HEK293 (cell line): ENCODE measurements at regions not wholly inside any gene's neighbourhood (a gene's known extent, or its start where the extent isn't known, plus 50 kb on each side); places are given as distances from the start of the nearest gene placed in this dataset.

Experiments
- CTCF ChIA-PET: fragments of 350-600 bp; formaldehyde crosslinking; extraction: SDS; loops from one replicate; lab custom pipeline; 2021; ENCODE audit warnings: antibody characterized with exemption; lab: Yijun Ruan, JAX
- POLR2A ChIA-PET: fragments of 300-600 bp; formaldehyde crosslinking; extraction: SDS; loops from one replicate; lab custom pipeline; 2020; ENCODE audit warnings: antibody characterized with exemption, inconsistent platforms; lab: Yijun Ruan, JAX
- H3K27ac ChIP-seq: fragments of 200-500 bp; sonication (Bioruptor generic); 2 replicates; pipeline ENCODE4 v1.5.1; 2014; ENCODE audit warnings: low read depth, low read length, control low read depth, inconsistent platforms; ENCODE audit errors: extremely low read depth
- H3K36me3 ChIP-seq, 2 experiments: fragments of 200-500 bp in 1 of 2; sonication (Bioruptor generic) in 1 of 2; 1 replicate in 1 of 2; 2 replicates in 1 of 2; pipeline ENCODE4 v1.5.1; 2014 to 2017; ENCODE audit warnings: inconsistent platforms in 2 of 2, low read length in 2 of 2; ENCODE audit not compliant: control insufficient read depth in 2 of 2, insufficient read depth in 1 of 2
- H3K4me1 ChIP-seq: fragments of 200-500 bp; sonication (Bioruptor generic); 2 replicates; pipeline ENCODE4 v1.5.1; 2014; ENCODE audit warnings: mild to moderate bottlenecking, low read length, inconsistent platforms; ENCODE audit not compliant: control insufficient read depth, insufficient read depth
- H3K4me3 ChIP-seq: 2 replicates; pipeline ENCODE4 v1.5.1; 2011; ENCODE audit warnings: low read depth, mild to moderate bottlenecking, control low read depth, low read length, moderate library complexity
- H3K9me3 ChIP-seq: fragments of 200-500 bp; sonication (Bioruptor generic); 2 replicates; pipeline ENCODE4 v1.5.1; 2014; ENCODE audit warnings: low read depth, low read length, inconsistent platforms; ENCODE audit not compliant: control insufficient read depth, insufficient read depth
- GLI4 ChIP-seq: fragments of 450-650 bp; formaldehyde crosslinking; IDR thresholded peaks from 2 replicates; pipeline ENCODE4 v1.5.1; 2016; ENCODE audit warnings: missing biosample characterization, missing genetic modification characterization
- PRDM10 ChIP-seq: fragments of 450-650 bp; formaldehyde crosslinking; IDR thresholded peaks from 2 replicates; pipeline ENCODE4 v1.5.1; 2016; ENCODE audit warnings: missing biosample characterization, missing genetic modification characterization
- ZNF26 ChIP-seq: fragments of 450-650 bp; formaldehyde crosslinking; IDR thresholded peaks from 2 replicates; pipeline ENCODE4 v1.5.1; 2016; ENCODE audit warnings: missing biosample characterization, missing genetic modification characterization
- ZNF350 ChIP-seq: fragments of 450-650 bp; formaldehyde crosslinking; IDR thresholded peaks from 2 replicates; pipeline ENCODE4 v1.5.0; 2017; ENCODE audit warnings: missing biosample characterization, mild to moderate bottlenecking, missing genetic modification characterization
- ZNF398 ChIP-seq: fragments of 450-650 bp; formaldehyde crosslinking; IDR thresholded peaks from 2 replicates; pipeline ENCODE4 v1.5.1; 2017; ENCODE audit warnings: missing biosample characterization, missing genetic modification characterization
- ZNF416 ChIP-seq: fragments of 450-650 bp; formaldehyde crosslinking; IDR thresholded peaks from 2 replicates; pipeline ENCODE4 v1.5.1; 2016; ENCODE audit warnings: missing biosample characterization, missing genetic modification characterization
- ZNF433 ChIP-seq: fragments of 450-650 bp; formaldehyde crosslinking; IDR thresholded peaks from 2 replicates; pipeline ENCODE4 v1.5.1; 2016; ENCODE audit warnings: missing biosample characterization, missing genetic modification characterization, low read depth
- ZNF449 ChIP-seq: fragments of 450-650 bp; formaldehyde crosslinking; IDR thresholded peaks from 2 replicates; pipeline ENCODE4 v1.5.1; 2017; ENCODE audit warnings: missing biosample characterization, mild to moderate bottlenecking, missing genetic modification characterization, moderate library complexity
- ZNF513 ChIP-seq: fragments of 450-650 bp; IDR thresholded peaks from 2 replicates; pipeline ENCODE4 v1.5.1; 2018; ENCODE audit warnings: missing biosample characterization, missing genetic modification characterization
- ZNF610 ChIP-seq: fragments of 450-650 bp; formaldehyde crosslinking; IDR thresholded peaks from 2 replicates; pipeline ENCODE4 v1.5.1; 2016; ENCODE audit warnings: missing biosample characterization, missing genetic modification characterization, borderline replicate concordance
- ZNF654 ChIP-seq: fragments of 450-650 bp; formaldehyde crosslinking; IDR thresholded peaks from 2 replicates; pipeline ENCODE4 v1.5.1; 2016; ENCODE audit warnings: low read depth, missing biosample characterization, missing genetic modification characterization
- ZNF658 ChIP-seq: fragments of 450-650 bp; formaldehyde crosslinking; IDR thresholded peaks from 2 replicates; pipeline ENCODE4; 2016; ENCODE audit warnings: missing biosample characterization, missing genetic modification characterization
- ZNF843 ChIP-seq: fragments of 450-650 bp; formaldehyde crosslinking; IDR thresholded peaks from 2 replicates; pipeline ENCODE4 v1.5.1; 2016; ENCODE audit warnings: missing biosample characterization, missing genetic modification characterization

GRCh38 chr13:37950016-37950415, 80.4 kb upstream of the TRPC4 start:
- Histone ChIP-seq H3K4me1 (no peaks in the 10 kb centered on the region), H3K27ac (no peak overlapping the region)
- CTCF ChIA-PET = no interaction called here
- POLR2A ChIA-PET = no interaction called here
- no peak for TF ChIP-seq ZNF449
- TF ChIP-seq ZNF416 (tag by site-specific recombination) = no peak
- TF ChIP-seq ZNF654 (tag by site-specific recombination) = no peak
- no peak for TF ChIP-seq ZNF26 (tag by site-specific recombination)
- TF ChIP-seq ZNF610 (tag by site-specific recombination) = no peak
- TF ChIP-seq, all 188 proteins: peak for 0
- H3K36me3 ChIP-seq = no peaks in the 10 kb centered on the region
- H3K9me3 ChIP-seq = no peaks in the 10 kb centered on the region
- H3K4me3 ChIP-seq = no peak overlapping the region

GRCh38 chr13:37947419-37948140, 78.0 kb upstream of the TRPC4 start:
- H3K9me3 ChIP-seq = no peaks in the 10 kb centered on the region
- H3K27ac ChIP-seq = no peak overlapping the region
- POLR2A ChIA-PET = no interaction called here
- no peak for TF ChIP-seq ZNF843 (tag by site-specific recombination)
- no peak for TF ChIP-seq PRDM10 (tag by site-specific recombination)
- TF ChIP-seq ZNF433 (tag by site-specific recombination) = no peak
- TF ChIP-seq ZNF398 (tag by site-specific recombination) = no peak
- no peak for TF ChIP-seq ZNF513 (tag by site-specific recombination)
- TF ChIP-seq ZNF350 = no peak
- TF ChIP-seq ZNF658 = no peak
- TF ChIP-seq GLI4 (tag by site-specific recombination) = no peak
- TF ChIP-seq, all 188 proteins: peak for 0
- Histone ChIP-seq H3K4me1 (no peaks in the 10 kb centered on the region), H3K36me3 (no peaks in the 10 kb centered on the region), H3K4me3 (no peak overlapping the region)
- CTCF ChIA-PET = no interaction called here
